ENCODE measurements at regions not wholly inside any gene's neighbourhood (a gene's known extent, or its start where the extent isn't known, plus 50 kb on each side); places are given as distances from the start of the nearest gene placed in this dataset.

DNA sequence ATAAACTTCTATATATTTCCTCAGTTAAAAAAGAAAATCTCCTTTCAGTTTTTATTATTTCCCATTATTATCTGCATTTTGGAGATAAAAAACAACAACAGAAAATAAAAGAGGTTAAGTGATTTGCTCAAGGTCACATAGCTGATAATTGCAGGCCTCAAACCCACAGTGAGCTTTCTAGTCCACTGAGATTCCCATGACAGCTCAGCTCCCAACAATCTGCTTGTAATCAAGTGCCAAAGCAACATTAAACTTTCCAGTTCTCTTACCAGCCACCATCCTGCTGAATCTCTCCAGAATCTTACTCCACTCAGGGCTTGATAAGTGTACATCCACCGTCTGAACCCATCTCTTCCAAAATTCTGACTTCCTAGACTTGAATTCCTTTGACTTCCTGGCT is 318.2 kb upstream of the SEMA6D start:
- TF ChIP-seq, protein P1, sequence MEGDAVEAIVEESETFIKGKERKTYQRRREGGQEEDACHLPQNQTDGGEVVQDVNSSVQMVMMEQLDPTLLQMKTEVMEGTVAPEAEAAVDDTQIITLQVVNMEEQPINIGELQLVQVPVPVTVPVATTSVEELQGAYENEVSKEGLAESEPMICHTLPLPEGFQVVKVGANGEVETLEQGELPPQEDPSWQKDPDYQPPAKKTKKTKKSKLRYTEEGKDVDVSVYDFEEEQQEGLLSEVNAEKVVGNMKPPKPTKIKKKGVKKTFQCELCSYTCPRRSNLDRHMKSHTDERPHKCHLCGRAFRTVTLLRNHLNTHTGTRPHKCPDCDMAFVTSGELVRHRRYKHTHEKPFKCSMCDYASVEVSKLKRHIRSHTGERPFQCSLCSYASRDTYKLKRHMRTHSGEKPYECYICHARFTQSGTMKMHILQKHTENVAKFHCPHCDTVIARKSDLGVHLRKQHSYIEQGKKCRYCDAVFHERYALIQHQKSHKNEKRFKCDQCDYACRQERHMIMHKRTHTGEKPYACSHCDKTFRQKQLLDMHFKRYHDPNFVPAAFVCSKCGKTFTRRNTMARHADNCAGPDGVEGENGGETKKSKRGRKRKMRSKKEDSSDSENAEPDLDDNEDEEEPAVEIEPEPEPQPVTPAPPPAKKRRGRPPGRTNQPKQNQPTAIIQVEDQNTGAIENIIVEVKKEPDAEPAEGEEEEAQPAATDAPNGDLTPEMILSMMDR (IDR thresholded peaks at IDR 0.05): no peak
- TF ChIP-seq POLR2A (IDR thresholded peaks at IDR 0.05): no peak

Measured in esophagus squamous epithelium (tissue), 4 donors.